ENCODE measurements at regions not wholly inside any gene's neighbourhood (a gene's known extent, or its start where the extent isn't known, plus 50 kb on each side); places are given as distances from the start of the nearest gene placed in this dataset.
"Not testable (repeated sequence)": the region's sequence is repeated elsewhere in the genome, so short reads cannot be mapped to it uniquely, and the experiment has no call there.

GRCh38 chr5:57725658-57726504 is 243.3 kb upstream of the ACTBL2 start:
- DNase-seq (ENCODE audit: low read depth in 1 of 2, low spot score in 1 of 2): no peak

GRCh38 chr5:57724836-57725235 is 242.2 kb upstream of the ACTBL2 start:
- no peak for DNase-seq (ENCODE audit: low read depth in 1 of 2, low spot score in 1 of 2)

GRCh38 chr5:57721226-57721625 is 238.6 kb upstream of the ACTBL2 start:
- DNase-seq (ENCODE audit: low read depth in 1 of 2, low spot score in 1 of 2): no peak

- no peak for DNase-seq (ENCODE audit: low read depth in 1 of 2, low spot score in 1 of 2)
These were observed 238.0 kb upstream of the ACTBL2 start for GRCh38 chr5:57720656-57721055.

- no peak for DNase-seq (ENCODE audit: low read depth in 1 of 2, low spot score in 1 of 2)
These were observed 236.6 kb upstream of the ACTBL2 start for GRCh38 chr5:57719216-57719615.

- no peak for DNase-seq (ENCODE audit: low read depth in 1 of 2, low spot score in 1 of 2)
These were observed 235.5 kb upstream of the ACTBL2 start for GRCh38 chr5:57718155-57718554.

GRCh38 chr5:57717555-57717954 is 234.9 kb upstream of the ACTBL2 start:
- no peak for DNase-seq (ENCODE audit: low read depth in 1 of 2, low spot score in 1 of 2)

- DNase-seq (ENCODE audit: low read depth in 1 of 2, low spot score in 1 of 2): no peak
These were observed 234.1 kb upstream of the ACTBL2 start for GRCh38 chr5:57716661-57717060.

GRCh38 chr5:57715296-57715695 is 232.7 kb upstream of the ACTBL2 start:
- no peak for DNase-seq (ENCODE audit: low read depth in 1 of 2, low spot score in 1 of 2)

- DNase-seq (ENCODE audit: low read depth in 1 of 2, low spot score in 1 of 2): not testable (repeated sequence)
These were observed 230.9 kb upstream of the ACTBL2 start for GRCh38 chr5:57713535-57713934.

- no peak for DNase-seq (ENCODE audit: low read depth in 1 of 2, low spot score in 1 of 2)
These were observed 229.3 kb upstream of the ACTBL2 start for GRCh38 chr5:57711946-57712345.

- DNase-seq (ENCODE audit: low read depth in 1 of 2, low spot score in 1 of 2): no peak
These were observed 228.9 kb upstream of the ACTBL2 start for GRCh38 chr5:57711471-57711870.

- DNase-seq (ENCODE audit: low read depth in 1 of 2, low spot score in 1 of 2): no peak
These were observed 227.5 kb upstream of the ACTBL2 start for GRCh38 chr5:57710126-57710525.

- no peak for DNase-seq (ENCODE audit: low read depth in 1 of 2, low spot score in 1 of 2)
These were observed 223.2 kb upstream of the ACTBL2 start for GRCh38 chr5:57705769-57706168.

- DNase-seq (ENCODE audit: low read depth in 1 of 2, low spot score in 1 of 2): no peak
These were observed 221.1 kb upstream of the ACTBL2 start for GRCh38 chr5:57703721-57704120.

GRCh38 chr5:57700484-57700883 is 217.9 kb upstream of the ACTBL2 start:
- DNase-seq (ENCODE audit: low read depth in 1 of 2, low spot score in 1 of 2): no peak

GRCh38 chr5:57700072-57700471 is 217.5 kb upstream of the ACTBL2 start:
- DNase-seq (ENCODE audit: low read depth in 1 of 2, low spot score in 1 of 2): no peak

GRCh38 chr5:57698802-57699201 is 216.2 kb upstream of the ACTBL2 start:
- no peak for DNase-seq (ENCODE audit: low read depth in 1 of 2, low spot score in 1 of 2)

GRCh38 chr5:57698086-57698485 is 215.5 kb upstream of the ACTBL2 start:
- DNase-seq (ENCODE audit: low read depth in 1 of 2, low spot score in 1 of 2): no peak

GRCh38 chr5:57696825-57697570 is 214.4 kb upstream of the ACTBL2 start:
- no peak for DNase-seq (ENCODE audit: low read depth in 1 of 2, low spot score in 1 of 2)

- no peak for DNase-seq (ENCODE audit: low read depth in 1 of 2, low spot score in 1 of 2)
These were observed 213.8 kb upstream of the ACTBL2 start for GRCh38 chr5:57696389-57696769.

- no peak for DNase-seq (ENCODE audit: low read depth in 1 of 2, low spot score in 1 of 2)
These were observed 213.2 kb upstream of the ACTBL2 start for GRCh38 chr5:57695706-57696388.
